ENCODE measurements at regions not wholly inside any gene's neighbourhood (a gene's known extent, or its start where the extent isn't known, plus 50 kb on each side); places are given as distances from the start of the nearest gene placed in this dataset.

DNA sequence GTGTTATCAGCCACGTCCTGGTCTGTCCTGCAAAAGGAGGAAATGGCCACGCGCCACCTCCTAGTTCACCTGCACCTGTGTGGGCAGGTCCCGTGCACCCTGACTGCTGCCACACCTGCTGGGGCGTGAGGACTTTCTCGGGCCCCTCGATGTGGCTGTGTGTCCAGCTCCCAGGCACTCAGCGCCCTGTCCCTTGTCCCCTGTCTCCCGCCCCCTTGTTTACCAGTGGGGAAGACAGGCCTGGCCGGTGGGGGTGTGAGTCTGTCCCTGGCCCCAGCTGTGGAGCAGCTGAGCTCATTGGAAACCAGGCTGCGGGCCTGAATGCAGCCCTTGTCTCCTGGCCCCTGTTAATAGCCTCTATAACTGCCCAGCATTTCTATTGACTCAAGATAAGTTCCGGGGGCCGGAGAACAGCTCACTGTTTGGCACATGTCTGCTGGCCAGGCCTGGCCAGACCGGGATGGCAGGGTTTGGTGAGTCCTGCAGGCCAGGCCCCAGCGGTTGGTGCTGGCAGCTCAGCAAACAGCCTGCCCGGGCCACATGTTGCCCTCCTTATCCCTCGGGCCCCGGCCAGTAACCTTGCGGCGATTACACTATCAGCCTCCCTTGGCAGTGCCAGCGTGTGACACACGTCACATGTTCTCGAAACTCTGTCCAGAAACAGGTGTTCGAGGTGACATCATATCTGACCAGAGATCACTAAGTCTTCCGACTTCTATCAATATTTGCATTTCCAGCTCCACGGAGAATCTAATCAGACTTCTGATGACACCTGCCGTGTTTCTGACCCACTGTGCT is 52.1 kb downstream of the FOXL3 start (continued):
- no peak for TF ChIP-seq SMAD5 (IDR thresholded peaks at IDR 0.05; ENCODE audit: low read depth)
- no peak for TF ChIP-seq MEF2B (IDR thresholded peaks at IDR 0.05; ENCODE audit: partially characterized antibody, poor library complexity, severe bottlenecking)
- TF ChIP-seq SUPT20H (IDR thresholded peaks at IDR 0.05; ENCODE audit: borderline replicate concordance, control insufficient read depth, low read depth, low read length): no peak
- no peak for TF ChIP-seq RFX5 (IDR thresholded peaks at IDR 0.05; ENCODE audit: low read depth, low read length)
- TF ChIP-seq NFYA (IDR thresholded peaks at IDR 0.05; ENCODE audit: borderline replicate concordance, low read depth, low read length): no peak
- TF ChIP-seq, protein P1, sequence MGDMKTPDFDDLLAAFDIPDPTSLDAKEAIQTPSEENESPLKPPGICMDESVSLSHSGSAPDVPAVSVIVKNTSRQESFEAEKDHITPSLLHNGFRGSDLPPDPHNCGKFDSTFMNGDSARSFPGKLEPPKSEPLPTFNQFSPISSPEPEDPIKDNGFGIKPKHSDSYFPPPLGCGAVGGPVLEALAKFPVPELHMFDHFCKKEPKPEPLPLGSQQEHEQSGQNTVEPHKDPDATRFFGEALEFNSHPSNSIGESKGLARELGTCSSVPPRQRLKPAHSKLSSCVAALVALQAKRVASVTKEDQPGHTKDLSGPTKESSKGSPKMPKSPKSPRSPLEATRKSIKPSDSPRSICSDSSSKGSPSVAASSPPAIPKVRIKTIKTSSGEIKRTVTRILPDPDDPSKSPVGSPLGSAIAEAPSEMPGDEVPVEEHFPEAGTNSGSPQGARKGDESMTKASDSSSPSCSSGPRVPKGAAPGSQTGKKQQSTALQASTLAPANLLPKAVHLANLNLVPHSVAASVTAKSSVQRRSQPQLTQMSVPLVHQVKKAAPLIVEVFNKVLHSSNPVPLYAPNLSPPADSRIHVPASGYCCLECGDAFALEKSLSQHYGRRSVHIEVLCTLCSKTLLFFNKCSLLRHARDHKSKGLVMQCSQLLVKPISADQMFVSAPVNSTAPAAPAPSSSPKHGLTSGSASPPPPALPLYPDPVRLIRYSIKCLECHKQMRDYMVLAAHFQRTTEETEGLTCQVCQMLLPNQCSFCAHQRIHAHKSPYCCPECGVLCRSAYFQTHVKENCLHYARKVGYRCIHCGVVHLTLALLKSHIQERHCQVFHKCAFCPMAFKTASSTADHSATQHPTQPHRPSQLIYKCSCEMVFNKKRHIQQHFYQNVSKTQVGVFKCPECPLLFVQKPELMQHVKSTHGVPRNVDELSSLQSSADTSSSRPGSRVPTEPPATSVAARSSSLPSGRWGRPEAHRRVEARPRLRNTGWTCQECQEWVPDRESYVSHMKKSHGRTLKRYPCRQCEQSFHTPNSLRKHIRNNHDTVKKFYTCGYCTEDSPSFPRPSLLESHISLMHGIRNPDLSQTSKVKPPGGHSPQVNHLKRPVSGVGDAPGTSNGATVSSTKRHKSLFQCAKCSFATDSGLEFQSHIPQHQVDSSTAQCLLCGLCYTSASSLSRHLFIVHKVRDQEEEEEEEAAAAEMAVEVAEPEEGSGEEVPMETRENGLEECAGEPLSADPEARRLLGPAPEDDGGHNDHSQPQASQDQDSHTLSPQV (IDR thresholded peaks at IDR 0.05): no peak
- no peak for TF ChIP-seq YBX1 (IDR thresholded peaks at IDR 0.05)
- TF ChIP-seq RAD21 (IDR thresholded peaks at IDR 0.05; ENCODE audit: insufficient read depth, low read depth, low read length): no peak
- TF ChIP-seq, protein P2, sequence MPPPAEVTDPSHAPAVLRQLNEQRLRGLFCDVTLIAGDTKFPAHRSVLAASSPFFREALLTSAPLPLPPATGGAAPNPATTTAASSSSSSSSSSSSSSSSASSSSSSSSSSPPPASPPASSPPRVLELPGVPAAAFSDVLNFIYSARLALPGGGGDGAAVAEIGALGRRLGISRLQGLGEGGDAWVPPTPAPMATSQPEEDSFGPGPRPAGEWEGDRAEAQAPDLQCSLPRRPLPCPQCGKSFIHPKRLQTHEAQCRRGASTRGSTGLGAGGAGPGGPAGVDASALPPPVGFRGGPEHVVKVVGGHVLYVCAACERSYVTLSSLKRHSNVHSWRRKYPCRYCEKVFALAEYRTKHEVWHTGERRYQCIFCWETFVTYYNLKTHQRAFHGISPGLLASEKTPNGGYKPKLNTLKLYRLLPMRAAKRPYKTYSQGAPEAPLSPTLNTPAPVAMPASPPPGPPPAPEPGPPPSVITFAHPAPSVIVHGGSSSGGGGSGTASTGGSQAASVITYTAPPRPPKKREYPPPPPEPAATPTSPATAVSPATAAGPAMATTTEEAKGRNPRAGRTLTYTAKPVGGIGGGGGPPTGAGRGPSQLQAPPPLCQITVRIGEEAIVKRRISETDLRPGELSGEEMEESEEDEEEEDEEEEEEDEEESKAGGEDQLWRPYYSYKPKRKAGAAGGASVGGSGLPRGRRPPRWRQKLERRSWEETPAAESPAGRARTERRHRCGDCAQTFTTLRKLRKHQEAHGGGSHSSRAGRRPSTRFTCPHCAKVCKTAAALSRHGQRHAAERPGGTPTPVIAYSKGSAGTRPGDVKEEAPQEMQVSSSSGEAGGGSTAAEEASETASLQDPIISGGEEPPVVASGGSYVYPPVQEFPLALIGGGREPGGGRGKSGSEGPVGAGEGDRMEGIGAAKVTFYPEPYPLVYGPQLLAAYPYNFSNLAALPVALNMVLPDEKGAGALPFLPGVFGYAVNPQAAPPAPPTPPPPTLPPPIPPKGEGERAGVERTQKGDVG (CRISPR knock-in tag; IDR thresholded peaks at IDR 0.05): no peak
- no peak for TF ChIP-seq NFIC (IDR thresholded peaks at IDR 0.05; ENCODE audit: low read depth, low read length)
- TF ChIP-seq KDM1A (IDR thresholded peaks at IDR 0.05; ENCODE audit: borderline replicate concordance): no peak
- no peak for TF ChIP-seq WRNIP1 (IDR thresholded peaks at IDR 0.05; ENCODE audit: borderline replicate concordance, low read depth, low read length)
- TF ChIP-seq, protein P3, sequence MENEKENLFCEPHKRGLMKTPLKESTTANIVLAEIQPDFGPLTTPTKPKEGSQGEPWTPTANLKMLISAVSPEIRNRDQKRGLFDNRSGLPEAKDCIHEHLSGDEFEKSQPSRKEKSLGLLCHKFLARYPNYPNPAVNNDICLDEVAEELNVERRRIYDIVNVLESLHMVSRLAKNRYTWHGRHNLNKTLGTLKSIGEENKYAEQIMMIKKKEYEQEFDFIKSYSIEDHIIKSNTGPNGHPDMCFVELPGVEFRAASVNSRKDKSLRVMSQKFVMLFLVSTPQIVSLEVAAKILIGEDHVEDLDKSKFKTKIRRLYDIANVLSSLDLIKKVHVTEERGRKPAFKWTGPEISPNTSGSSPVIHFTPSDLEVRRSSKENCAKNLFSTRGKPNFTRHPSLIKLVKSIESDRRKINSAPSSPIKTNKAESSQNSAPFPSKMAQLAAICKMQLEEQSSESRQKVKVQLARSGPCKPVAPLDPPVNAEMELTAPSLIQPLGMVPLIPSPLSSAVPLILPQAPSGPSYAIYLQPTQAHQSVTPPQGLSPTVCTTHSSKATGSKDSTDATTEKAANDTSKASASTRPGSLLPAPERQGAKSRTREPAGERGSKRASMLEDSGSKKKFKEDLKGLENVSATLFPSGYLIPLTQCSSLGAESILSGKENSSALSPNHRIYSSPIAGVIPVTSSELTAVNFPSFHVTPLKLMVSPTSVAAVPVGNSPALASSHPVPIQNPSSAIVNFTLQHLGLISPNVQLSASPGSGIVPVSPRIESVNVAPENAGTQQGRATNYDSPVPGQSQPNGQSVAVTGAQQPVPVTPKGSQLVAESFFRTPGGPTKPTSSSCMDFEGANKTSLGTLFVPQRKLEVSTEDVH (IDR thresholded peaks at IDR 0.05; ENCODE audit: low read depth, partially characterized antibody): no peak

Measured in GM12878 (cell line).